A549 (cell line): ENCODE measurements at regions not wholly inside any gene's neighbourhood (a gene's known extent, or its start where the extent isn't known, plus 50 kb on each side); places are given as distances from the start of the nearest gene placed in this dataset.

Experiments used
- ATAC-seq, 2 experiments: fragments of 200-7000 bp in 1 of 2; fragments of >200 bp in 1 of 2; cut with Nextera tagmentation in 1 of 2; cut with Tn5 transposase in 1 of 2; 3 replicates each; pipeline versions ENCODE4 v1.8.0 to v1.9.1; 2018 to 2020; ENCODE audit warnings: mild to moderate bottlenecking in 1 of 2, moderate library complexity in 1 of 2
- CTCF ChIA-PET: fragments of 300-600 bp; sonication (Branson Sonifier 250); formaldehyde crosslinking; extraction: SDS; loops from one replicate; lab custom pipeline; 2021; ENCODE audit warnings: antibody characterized with exemption, inconsistent platforms; lab: Yijun Ruan, JAX
- POLR2A ChIA-PET: fragments of 350-600 bp; formaldehyde crosslinking; extraction: SDS; loops from one replicate; lab custom pipeline; 2021; ENCODE audit warnings: antibody characterized with exemption, inconsistent platforms; lab: Yijun Ruan, JAX
- DNase-seq, 2 experiments: peaks; one replicate each; pipeline versions ENCODE4 v3.0.0 to v3.0.0-alpha.2; 2011 to 2016; ENCODE audit warnings: low read depth in 1 of 2, low spot score in 1 of 2
- FAIRE-seq: peaks from 2 replicates; lab custom pipeline; 2011; peaks lifted over from hg19 to GRCh38; lab: Jason Lieb, UNC
- H3K27ac ChIP-seq, 2 experiments: fragments of >200 bp; sonication (Bioruptor Twin); formaldehyde crosslinking; 3 replicates each; pipeline ENCODE4 v1.5.1; 2016 to 2017
- H3K4me1 ChIP-seq: fragments of >200 bp; sonication (Bioruptor Twin); formaldehyde crosslinking; 3 replicates; pipeline ENCODE4 v1.6.1; 2016
- H3K4me2 ChIP-seq: fragments of >200 bp; sonication (Bioruptor Twin); formaldehyde crosslinking; 3 replicates; pipeline ENCODE4 v1.6.1; 2016
- H3K4me3 ChIP-seq: fragments of >200 bp; sonication (Bioruptor Twin); formaldehyde crosslinking; 3 replicates; pipeline ENCODE4 v1.5.1; 2016
- H3K9me3 ChIP-seq: fragments of >200 bp; sonication (Bioruptor Twin); formaldehyde crosslinking; 3 replicates; pipeline ENCODE4 v1.6.1; 2016
- BCL3 ChIP-seq: fragments of >200 bp; sonication (Bioruptor Twin); formaldehyde crosslinking; IDR thresholded peaks from 3 replicates; pipeline ENCODE4 v1.6.1; 2016
- BHLHE40 ChIP-seq: IDR thresholded peaks from 2 replicates; pipeline ENCODE4 v1.6.1; 2012; ENCODE audit warnings: low read depth, low read length, inconsistent platforms
- CBX2 ChIP-seq: fragments of 200-600 bp; sonication (generic); IDR thresholded peaks from 2 replicates; pipeline ENCODE4 v1.6.1; 2016; ENCODE audit warnings: low read depth, mild to moderate bottlenecking, borderline replicate concordance
- CEBPB ChIP-seq, 2 experiments: fragments of >200 bp in 1 of 2; sonication (Bioruptor Twin) in 1 of 2; formaldehyde crosslinking in 1 of 2; IDR thresholded peaks; 2 replicates each; pipeline ENCODE4 v1.6.1; 2012 to 2016
- EHF ChIP-seq: fragments of 250-450 bp; sonication (Bioruptor Pico); IDR thresholded peaks from 2 replicates; pipeline ENCODE4 v1.5.0; 2020; ENCODE audit warnings: mild to moderate bottlenecking
- EHMT2 ChIP-seq: fragments of 200-600 bp; sonication (generic); IDR thresholded peaks from 2 replicates; pipeline ENCODE4 v1.6.1; 2016; ENCODE audit warnings: antibody characterized with exemption, low read depth, mild to moderate bottlenecking, moderate library complexity
- ELK1 ChIP-seq: fragments of 150-350 bp; IDR thresholded peaks from 2 replicates; pipeline ENCODE4 v1.6.1; 2014; ENCODE audit warnings: low read depth, mild to moderate bottlenecking, low read length
- FOSB ChIP-seq: fragments of 250-450 bp; sonication (Bioruptor Pico); IDR thresholded peaks from 2 replicates; pipeline ENCODE4 v1.5.0; 2020; ENCODE audit warnings: mild to moderate bottlenecking, moderate library complexity
- GATA3 ChIP-seq: IDR thresholded peaks from 2 replicates; pipeline ENCODE4 v1.6.1; 2012; ENCODE audit warnings: borderline replicate concordance
- HES2 ChIP-seq: fragments of >200 bp; sonication (Bioruptor Twin); formaldehyde crosslinking; IDR thresholded peaks from 2 replicates; pipeline ENCODE4 v1.6.1; 2016
- HMGXB4 ChIP-seq: fragments of 250-450 bp; sonication (Bioruptor Pico); IDR thresholded peaks from 2 replicates; pipeline ENCODE4 v1.5.0; 2021; ENCODE audit warnings: mild to moderate bottlenecking, moderate library complexity, borderline replicate concordance
- HOXB13 ChIP-seq: fragments of 250-450 bp; sonication (Bioruptor Pico); IDR thresholded peaks from 2 replicates; pipeline ENCODE4 v1.5.0; 2020; ENCODE audit warnings: low read depth, mild to moderate bottlenecking, moderate library complexity
- JUNB ChIP-seq: fragments of >200 bp; sonication (Bioruptor Twin); formaldehyde crosslinking; IDR thresholded peaks from 2 replicates; pipeline ENCODE4 v1.6.1; 2016
- KDM1A ChIP-seq: fragments of 200-600 bp; sonication (generic); IDR thresholded peaks from 2 replicates; pipeline ENCODE4 v1.6.1; 2016; ENCODE audit warnings: low read depth, mild to moderate bottlenecking
- MAX ChIP-seq: IDR thresholded peaks from 2 replicates; pipeline ENCODE4 v1.6.1; 2012
- NFE2L2 ChIP-seq: fragments of 150-350 bp; conservative IDR thresholded peaks from 2 replicates; pipeline ENCODE4 v1.6.1; 2014; ENCODE audit warnings: low read length
- POLR2A ChIP-seq: IDR thresholded peaks from 2 replicates; pipeline ENCODE4 v1.6.1; 2012; ENCODE audit warnings: mild to moderate bottlenecking, low read length
- RCOR1 ChIP-seq: fragments of 150-350 bp; IDR thresholded peaks from 2 replicates; pipeline ENCODE4 v1.6.1; 2014; ENCODE audit warnings: antibody characterized with exemption, low read length, low read depth
- REST ChIP-seq: fragments of 200-600 bp; sonication (generic); IDR thresholded peaks from 2 replicates; pipeline ENCODE4 v1.6.1; 2016; ENCODE audit warnings: antibody characterized with exemption, mild to moderate bottlenecking, moderate library complexity
- RFX5 ChIP-seq: fragments of 450-650 bp; IDR thresholded peaks from 2 replicates; pipeline ENCODE4 v1.7.1; 2014; ENCODE audit warnings: antibody characterized with exemption, mild to moderate bottlenecking, moderate library complexity
- RNF2 ChIP-seq: fragments of 200-600 bp; sonication (generic); IDR thresholded peaks from 2 replicates; pipeline ENCODE4 v1.6.1; 2016; ENCODE audit warnings: low read depth, mild to moderate bottlenecking, antibody characterized with exemption, moderate library complexity, borderline replicate concordance
- SREBF2 ChIP-seq: fragments of 450-650 bp; IDR thresholded peaks from 2 replicates; pipeline ENCODE4 v1.6.1; 2014; ENCODE audit warnings: mild to moderate bottlenecking, moderate library complexity
- ZNF302 ChIP-seq: fragments of 250-450 bp; sonication (Bioruptor Pico); IDR thresholded peaks from 2 replicates; pipeline ENCODE4 v1.9.0; 2021; ENCODE audit warnings: inconsistent platforms, mild to moderate bottlenecking, moderate library complexity
- WGBS: methylation state at CpG from one replicate; pipeline ENCODE4 v1.1.6; 2017; ENCODE audit errors: missing lambda C conversion rate; 5-methylcytosine and 5-hydroxymethylcytosine counted together

GRCh38 chr20:47857569-47858464 lies 72.5 kb upstream of the SULF2 start:
- no peak for DNase-seq
- Histone ChIP-seq H3K4me2 (no peak overlapping the region), H3K4me3 (no peak overlapping the region), H3K4me1 (no peaks in the 10 kb centered on the region), H3K9me3 (no peaks in the 10 kb centered on the region), H3K27ac (peak overlapping the region in 1 of 2 experiments; percentile 31; a peak in 1 of 6 replicates)
- FAIRE-seq = no peak
- TF ChIP-seq CEBPB (IDR thresholded peaks at IDR 0.05) = no peak
- no peak for TF ChIP-seq HOXB13 (CRISPR knock-in tag)
- TF ChIP-seq RFX5 = no peak
- TF ChIP-seq BCL3 = no peak
- TF ChIP-seq FOSB (CRISPR knock-in tag) = no peak
- no peak for TF ChIP-seq ELK1
- no peak for TF ChIP-seq ZNF302 (CRISPR knock-in tag)
- TF ChIP-seq BHLHE40 = no peak
- TF ChIP-seq CBX2 = no peak
- TF ChIP-seq RNF2 = no peak
- no peak for TF ChIP-seq KDM1A
- TF ChIP-seq JUNB = no peak
- TF ChIP-seq POLR2A = no peak
- ChIA-PET CTCF (no interaction called here), POLR2A (no interaction called here)
- WGBS = 73% methylated on average over 17 of the region's 17 CpGs
- no peak for ATAC-seq

- Histone ChIP-seq H3K4me1 (no peaks in the 10 kb centered on the region), H3K4me2 (no peak overlapping the region), H3K4me3 (no peak overlapping the region), H3K9me3 (no peaks in the 10 kb centered on the region), H3K27ac (peak overlapping the region in 1 of 2 experiments; percentile 31; a peak in 1 of 6 replicates)
- no peak for ATAC-seq
- FAIRE-seq = no peak
- CTCF ChIA-PET = no interaction called here
- POLR2A ChIA-PET = no interaction called here
- 60% methylated on average over 8 of the region's 8 CpGs for WGBS
- no peak for DNase-seq
- TF ChIP-seq HES2 (no peak), SREBF2 (no peak), HMGXB4 (no peak), NFE2L2 (no peak), GATA3 (no peak), EHF (CRISPR knock-in tag) (no peak), MAX (no peak), REST (no peak), ELK1 (no peak), EHMT2 (no peak), BCL3 (no peak), RCOR1 (no peak)
- TF ChIP-seq, all 56 proteins: peak for 0
These were observed 71.9 kb upstream of the SULF2 start for GRCh38 chr20:47857187-47857568.
